Thyroid gland (tissue), 4 donors: ENCODE measurements at regions not wholly inside any gene's neighbourhood (a gene's known extent, or its start where the extent isn't known, plus 50 kb on each side); places are given as distances from the start of the nearest gene placed in this dataset.
"Not testable (repeated sequence)": the region's sequence is repeated elsewhere in the genome, so short reads cannot be mapped to it uniquely, and the experiment has no call there.

ENCODE experiments used
- DNase-seq, 2 donors: peaks; one replicate each; pipeline ENCODE4 v3.0.0-alpha.2; 2019
- H3K27ac ChIP-seq, 3 donors: fragments of 200-600 bp; sonication (generic); 1 replicate in 2 of 3; 2 replicates in 1 of 3; pipeline ENCODE4 v1.5.1; 2016 to 2019; ENCODE audit warnings: mild to moderate bottlenecking in 1 of 3, moderate library complexity in 1 of 3
- H3K27me3 ChIP-seq: fragments of 200-600 bp; sonication (generic); one replicate; pipeline ENCODE4 v1.5.1; 2019
- H3K36me3 ChIP-seq, 2 donors: fragments of 200-600 bp; sonication (generic); one replicate each; pipeline ENCODE4 v1.5.1; 2016 to 2019
- H3K4me1 ChIP-seq, 2 donors: fragments of 200-600 bp; sonication (generic); one replicate each; pipeline ENCODE4 v1.5.1; 2017 to 2019
- H3K4me3 ChIP-seq, 3 donors: fragments of 200-600 bp; sonication (generic); replicated peaks in 1 of 3; 1 replicate in 2 of 3; 2 replicates in 1 of 3; pipeline ENCODE4 v1.5.1; 2016; ENCODE audit warnings: mild to moderate bottlenecking in 1 of 3
- H3K9me3 ChIP-seq: fragments of 200-600 bp; sonication (generic); one replicate; pipeline ENCODE4 v1.5.1; 2017
- POLR2A ChIP-seq, 2 donors: fragments of 450-650 bp; IDR thresholded peaks; one replicate each; pipeline ENCODE4 v1.6.1; 2017; ENCODE audit warnings: antibody characterized with exemption in 2 of 2, mild to moderate bottlenecking in 2 of 2, moderate library complexity in 1 of 2
- WGBS, 2 donors: methylation state at CpG; one replicate each; pipeline ENCODE4 v1.1.5; 2017; 5-methylcytosine and 5-hydroxymethylcytosine counted together
- intact Hi-C: fragments of 100-400 bp; cut with DNase I; formaldehyde crosslinking; loops from one replicate; pipeline ENCODE4 v1.15.1; 2023
- TF ChIP-seq, protein P1 (sequence below), 6 experiments: fragments of 200-600 bp in 3 of 6; fragments of 450-650 bp in 3 of 6; sonication (generic) in 3 of 6; IDR thresholded peaks; one replicate each; pipeline ENCODE4 v1.5.1; 2016 to 2019; ENCODE audit warnings: antibody characterized with exemption in 6 of 6, mild to moderate bottlenecking in 2 of 6, inconsistent platforms in 1 of 6, moderate library complexity in 1 of 6

DNA sequence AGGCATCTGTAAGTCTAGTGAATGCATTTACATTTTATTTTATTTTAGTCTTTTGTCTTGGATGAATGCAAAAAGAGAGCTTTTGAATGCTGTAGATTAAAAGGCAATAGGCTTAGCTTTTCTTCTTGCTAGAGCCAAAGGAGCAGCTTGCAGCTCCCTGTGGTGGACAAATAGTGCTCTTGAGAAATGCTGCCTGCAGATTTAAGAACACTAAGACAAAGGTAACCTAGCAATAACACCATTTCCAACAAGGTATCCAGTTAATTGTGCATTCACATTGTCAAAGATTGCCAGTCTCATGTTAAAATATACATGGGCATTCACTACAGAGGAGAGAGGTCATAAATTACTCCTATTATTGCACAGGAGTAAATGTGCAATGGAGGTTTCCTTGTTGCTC, 859.2 kb upstream of the PRKX start:
- no peaks in the 10 kb centered on the region for H3K9me3 ChIP-seq
- intact Hi-C loops = no loop called here
- no peaks in the 10 kb centered on the region for H3K27me3 ChIP-seq
- no peak overlapping the region for H3K4me3 ChIP-seq
- no peak overlapping the region for H3K27ac ChIP-seq
- H3K4me1 ChIP-seq = no peaks in the 10 kb centered on the region
- DNase-seq = no peak
- TF ChIP-seq POLR2A (IDR thresholded peaks at IDR 0.05) = no peak
- TF ChIP-seq, protein P1, sequence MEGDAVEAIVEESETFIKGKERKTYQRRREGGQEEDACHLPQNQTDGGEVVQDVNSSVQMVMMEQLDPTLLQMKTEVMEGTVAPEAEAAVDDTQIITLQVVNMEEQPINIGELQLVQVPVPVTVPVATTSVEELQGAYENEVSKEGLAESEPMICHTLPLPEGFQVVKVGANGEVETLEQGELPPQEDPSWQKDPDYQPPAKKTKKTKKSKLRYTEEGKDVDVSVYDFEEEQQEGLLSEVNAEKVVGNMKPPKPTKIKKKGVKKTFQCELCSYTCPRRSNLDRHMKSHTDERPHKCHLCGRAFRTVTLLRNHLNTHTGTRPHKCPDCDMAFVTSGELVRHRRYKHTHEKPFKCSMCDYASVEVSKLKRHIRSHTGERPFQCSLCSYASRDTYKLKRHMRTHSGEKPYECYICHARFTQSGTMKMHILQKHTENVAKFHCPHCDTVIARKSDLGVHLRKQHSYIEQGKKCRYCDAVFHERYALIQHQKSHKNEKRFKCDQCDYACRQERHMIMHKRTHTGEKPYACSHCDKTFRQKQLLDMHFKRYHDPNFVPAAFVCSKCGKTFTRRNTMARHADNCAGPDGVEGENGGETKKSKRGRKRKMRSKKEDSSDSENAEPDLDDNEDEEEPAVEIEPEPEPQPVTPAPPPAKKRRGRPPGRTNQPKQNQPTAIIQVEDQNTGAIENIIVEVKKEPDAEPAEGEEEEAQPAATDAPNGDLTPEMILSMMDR (IDR thresholded peaks at IDR 0.05) = no peak
- H3K36me3 ChIP-seq = no peaks in the 10 kb centered on the region

DNA sequence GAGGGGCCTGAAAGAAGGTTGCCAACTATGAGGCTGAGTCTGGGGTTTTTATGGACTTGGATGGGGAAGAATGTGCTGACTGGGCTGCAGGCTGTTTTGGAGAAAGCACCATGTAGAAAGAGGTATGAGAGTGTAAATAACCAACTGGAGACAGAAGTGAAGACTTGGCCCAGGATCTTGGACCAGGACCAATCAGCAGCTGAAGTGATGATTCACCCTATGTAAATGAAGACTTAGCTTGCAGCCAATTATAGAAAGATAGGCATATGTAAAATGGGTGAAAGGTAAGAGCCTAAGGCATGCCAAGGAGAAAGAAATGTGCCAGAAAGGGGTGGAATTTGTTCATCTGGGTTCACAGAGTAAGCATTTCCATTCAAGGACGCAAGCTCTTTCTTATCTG, 856.7 kb upstream of the PRKX start:
- Histone ChIP-seq H3K9me3 (no peaks in the 10 kb centered on the region), H3K4me3 (no peak overlapping the region), H3K4me1 (no peaks in the 10 kb centered on the region), H3K36me3 (no peaks in the 10 kb centered on the region), H3K27ac (no peak overlapping the region), H3K27me3 (no peaks in the 10 kb centered on the region)
- DNase-seq = no peak
- intact Hi-C loops = no loop called here
- WGBS, 2 donors = 86 to 100% methylated on average over 1 of the region's 1 CpG
- TF ChIP-seq, protein P1 (IDR thresholded peaks at IDR 0.05) = no peak
- no peak for TF ChIP-seq POLR2A (IDR thresholded peaks at IDR 0.05)

DNA sequence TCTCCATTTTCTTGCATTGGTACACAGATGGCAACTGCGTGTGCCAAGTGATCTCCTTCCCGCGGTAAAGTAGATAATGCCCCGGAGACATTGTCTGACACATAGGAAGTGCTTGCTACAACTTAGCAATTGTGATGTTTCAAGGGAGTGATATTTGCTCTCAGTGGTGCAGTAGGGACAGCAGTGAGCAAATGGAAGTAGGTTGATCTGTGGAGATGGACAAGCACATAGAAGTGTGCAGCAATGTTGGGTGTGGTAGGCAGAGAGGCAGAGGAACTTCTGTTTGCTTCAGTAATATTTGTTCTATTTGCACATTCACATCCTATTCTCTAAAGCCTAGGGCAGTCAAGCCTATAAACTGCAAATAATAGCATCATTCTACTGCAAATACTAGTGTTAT, 846.7 kb upstream of the PRKX start:
- no peaks in the 10 kb centered on the region for H3K36me3 ChIP-seq

DNA sequence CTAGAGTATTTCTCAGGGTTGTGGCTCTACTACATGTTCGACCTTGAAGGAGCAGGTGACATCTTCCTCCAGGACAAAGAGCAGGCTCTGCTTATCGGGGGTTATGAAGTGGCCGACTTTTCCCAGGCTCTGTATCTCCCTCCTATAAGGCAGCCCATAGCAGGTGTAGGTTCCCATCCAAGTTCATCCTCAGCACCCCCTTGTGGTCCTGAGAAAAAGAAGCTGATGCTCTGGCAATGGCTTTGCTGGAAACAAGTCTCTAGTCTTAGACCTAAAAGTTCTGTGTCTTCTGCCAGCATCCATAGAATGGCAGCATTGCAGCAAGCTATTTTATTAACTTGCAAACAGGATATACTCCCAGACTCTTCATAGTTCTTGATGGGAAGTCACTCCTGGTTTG, 836.6 kb upstream of the PRKX start:
- no peak for DNase-seq
- Histone ChIP-seq H3K4me1 (no peaks in the 10 kb centered on the region), H3K9me3 (no peaks in the 10 kb centered on the region), H3K27ac (no peak overlapping the region), H3K36me3 (no peaks in the 10 kb centered on the region), H3K27me3 (no peaks in the 10 kb centered on the region), H3K4me3 (no peak overlapping the region)
- TF ChIP-seq, protein P1 (IDR thresholded peaks at IDR 0.05) = no peak
- no peak for TF ChIP-seq POLR2A (IDR thresholded peaks at IDR 0.05)
- 85 to 90% methylated on average over 2 to 3 of the region's 3 CpGs for WGBS, 2 donors
- intact Hi-C loops = no loop called here

More for the DNA sequence above, 846.7 kb upstream of the PRKX start:
- intact Hi-C loops = no loop called here
- Histone ChIP-seq H3K9me3 (no peaks in the 10 kb centered on the region), H3K4me1 (no peaks in the 10 kb centered on the region), H3K27me3 (no peaks in the 10 kb centered on the region), H3K27ac (no peak overlapping the region), H3K4me3 (no peak overlapping the region)
- WGBS, 2 donors = 94 to 95% methylated on average over 4 of the region's 4 CpGs
- TF ChIP-seq POLR2A (IDR thresholded peaks at IDR 0.05) = no peak
- TF ChIP-seq, protein P1 (IDR thresholded peaks at IDR 0.05) = no peak
- no peak for DNase-seq

DNA sequence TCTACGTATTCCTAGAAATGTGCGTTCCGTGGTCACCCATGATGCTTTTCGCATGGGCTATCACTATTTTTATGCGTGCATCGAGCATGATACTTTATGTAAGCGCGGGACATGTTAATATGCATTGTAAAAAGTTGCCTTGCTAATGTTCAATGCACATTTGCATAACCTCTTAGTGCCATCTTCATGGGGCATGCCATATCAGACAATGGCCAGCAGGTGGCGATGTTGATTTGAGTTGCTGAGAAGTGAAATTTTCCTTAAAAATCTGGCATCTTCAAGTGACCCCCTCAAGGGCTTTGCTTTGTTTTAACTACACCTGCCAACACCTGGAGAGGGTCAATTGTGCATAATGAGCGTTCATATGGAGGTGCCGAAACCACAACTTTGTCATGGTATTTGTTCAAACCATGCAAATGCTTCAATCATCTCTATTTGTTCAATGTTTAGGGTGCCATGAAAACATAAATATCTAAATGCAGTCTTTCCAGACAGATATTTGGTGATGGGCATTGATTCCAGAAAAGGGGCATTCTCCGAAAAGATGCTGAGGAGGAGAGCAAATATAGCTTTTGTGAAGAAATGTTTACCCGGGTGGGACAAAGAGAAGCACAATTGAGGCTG, 833.9 kb upstream of the PRKX start:
- H3K27me3 ChIP-seq = no peaks in the 10 kb centered on the region
- intact Hi-C loops = no loop called here
- DNase-seq = peak; percentile 16 to 35
- H3K4me3 ChIP-seq = no peak overlapping the region
- no peaks in the 10 kb centered on the region for H3K9me3 ChIP-seq
- no peak for TF ChIP-seq POLR2A (IDR thresholded peaks at IDR 0.05)
- TF ChIP-seq, protein P1 (IDR thresholded peaks at IDR 0.05) = peak in 5 of 6 experiments; percentile 44 to 93 (median 68)
- H3K36me3 ChIP-seq = no peaks in the 10 kb centered on the region
- H3K4me1 ChIP-seq = no peaks in the 10 kb centered on the region
- no peak overlapping the region for H3K27ac ChIP-seq
- WGBS, 2 donors = 37 to 39% methylated on average over 13 of the region's 13 CpGs

DNA sequence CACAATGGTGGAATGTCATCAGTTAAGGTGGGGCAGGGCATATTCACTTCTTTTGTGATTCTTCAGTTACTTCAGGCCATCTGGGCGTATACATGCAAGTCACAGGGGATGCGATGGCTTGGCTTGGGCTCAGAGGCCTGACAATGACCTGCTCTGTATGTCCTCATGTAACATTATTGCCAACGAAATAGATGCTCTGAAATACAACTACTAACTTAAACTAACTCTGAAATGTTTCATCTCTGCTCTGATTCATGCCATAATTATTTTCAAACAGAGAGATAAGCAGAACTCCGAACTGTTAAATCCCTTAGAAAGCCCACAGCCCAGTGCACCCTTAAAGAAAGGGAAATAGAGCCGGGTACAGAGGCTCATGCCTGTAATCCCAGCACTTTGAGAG, 832.7 kb upstream of the PRKX start:
- 80 to 85% methylated on average over 5 of the region's 5 CpGs for WGBS, 2 donors
- DNase-seq, intact Hi-C loops: not testable (repeated sequence)

More for the DNA sequence above, 832.7 kb upstream of the PRKX start:
- not testable (repeated sequence) for H3K36me3 ChIP-seq, H3K27ac ChIP-seq, H3K4me3 ChIP-seq, H3K4me1 ChIP-seq, H3K27me3 ChIP-seq, H3K9me3 ChIP-seq
